IMR-90 (cell line): ENCODE measurements at regions not wholly inside any gene's neighbourhood (a gene's known extent, or its start where the extent isn't known, plus 50 kb on each side); places are given as distances from the start of the nearest gene placed in this dataset.

Experiments used
- ATAC-seq: fragments of 200-7000 bp; cut with Tn5 transposase; 2 replicates; pipeline ENCODE4 v1.9.1; 2020; ENCODE audit warnings: low read depth, mild to moderate bottlenecking, moderate library complexity
- BruUV-seq: library from RNA; stranded (reverse); fragments of 400-500 nt; replicated peaks from 2 replicates; lab custom pipeline; 2021; lab: Mats Ljungman, UMichigan
- CTCF ChIA-PET: fragments of 300-600 bp; formaldehyde crosslinking; extraction: SDS; loops from one replicate; lab custom pipeline; 2021; ENCODE audit warnings: antibody characterized with exemption; lab: Yijun Ruan, JAX
- POLR2A ChIA-PET: fragments of 300-600 bp; sonication (Branson Sonifier 250); formaldehyde crosslinking; loops from one replicate; lab custom pipeline; 2022; ENCODE audit warnings: antibody characterized with exemption; ENCODE audit not compliant: unreplicated experiment; lab: Charles Lee
- DNase-seq: peaks from one replicate; pipeline ENCODE4 v3.0.0; 2013
- H2AFZ ChIP-seq: replicated peaks from 2 replicates; pipeline ENCODE3; 2013; ENCODE audit warnings: low read length, mild to moderate bottlenecking; ENCODE audit not compliant: poor library complexity
- H2AK5ac ChIP-seq: 2 replicates; pipeline ENCODE4 v1.6.1; 2013; ENCODE audit warnings: low read depth, low read length, inconsistent platforms
- H2AK9ac ChIP-seq: replicated peaks from 2 replicates; pipeline ENCODE3; 2013; ENCODE audit warnings: mild to moderate bottlenecking, low read depth, low read length, moderate library complexity; ENCODE audit not compliant: poor library complexity
- H2BK120ac ChIP-seq: 2 replicates; pipeline ENCODE4 v1.6.1; 2013; ENCODE audit warnings: low read depth, low read length, inconsistent platforms
- H2BK15ac ChIP-seq: 3 replicates; pipeline ENCODE4 v1.6.1; 2013; ENCODE audit warnings: low read depth, low read length, inconsistent platforms
- H2BK20ac ChIP-seq: 2 replicates; pipeline ENCODE4 v1.6.1; 2013; ENCODE audit warnings: low read depth, mild to moderate bottlenecking, inconsistent platforms, low read length, moderate library complexity
- H2BK5ac ChIP-seq: 2 replicates; pipeline ENCODE4 v1.6.1; 2013; ENCODE audit warnings: mild to moderate bottlenecking, low read depth, low read length, inconsistent platforms; ENCODE audit not compliant: poor library complexity, severe bottlenecking
- H3K14ac ChIP-seq: replicated peaks from 2 replicates; pipeline ENCODE4 v1.6.1; 2013; ENCODE audit warnings: low read depth, low read length, inconsistent platforms
- H3K18ac ChIP-seq: 2 replicates; pipeline ENCODE4 v1.6.1; 2013; ENCODE audit warnings: low read depth, low read length, control low read depth
- H3K23ac ChIP-seq: 2 replicates; pipeline ENCODE4 v1.6.1; 2013; ENCODE audit warnings: low read depth, low read length, inconsistent platforms
- H3K27ac ChIP-seq: 2 replicates; pipeline ENCODE4 v1.5.1; 2013; ENCODE audit warnings: mild to moderate bottlenecking, control low read depth, low read length; ENCODE audit not compliant: insufficient read depth
- H3K27me3 ChIP-seq: 2 replicates; pipeline ENCODE4 v1.6.1; 2013; ENCODE audit warnings: low read length; ENCODE audit not compliant: control insufficient read depth, insufficient read depth
- H3K36me3 ChIP-seq: 2 replicates; pipeline ENCODE4 v1.6.1; 2013; ENCODE audit warnings: low read length, mixed read lengths; ENCODE audit not compliant: control insufficient read depth, insufficient read depth
- H3K4ac ChIP-seq: 2 replicates; pipeline ENCODE4 v1.6.1; 2013; ENCODE audit warnings: low read depth, low read length, inconsistent platforms
- H3K4me1 ChIP-seq: 2 replicates; pipeline ENCODE4 v1.6.1; 2013; ENCODE audit warnings: low read length, mixed read lengths; ENCODE audit not compliant: control insufficient read depth, insufficient read depth
- H3K4me2 ChIP-seq: 2 replicates; pipeline ENCODE4 v1.6.1; 2013; ENCODE audit warnings: low read depth, mild to moderate bottlenecking, control low read depth, low read length, moderate library complexity
- H3K4me3 ChIP-seq: 2 replicates; pipeline ENCODE4 v1.5.1; 2013; ENCODE audit warnings: low read depth, mild to moderate bottlenecking, control low read depth, low read length, moderate library complexity; ENCODE audit not compliant: insufficient read depth
- H3K56ac ChIP-seq: 2 replicates; pipeline ENCODE4 v1.6.1; 2013; ENCODE audit warnings: low read length, inconsistent platforms; ENCODE audit not compliant: insufficient read depth; ENCODE audit errors: extremely low read depth
- H3K79me1 ChIP-seq, 2 experiments: 2 replicates each; pipeline ENCODE4 v1.6.1; 2013; ENCODE audit warnings: low read length in 2 of 2, inconsistent platforms in 1 of 2, low read depth in 1 of 2
- H3K9ac ChIP-seq: 2 replicates; pipeline ENCODE4 v1.6.1; 2013; ENCODE audit warnings: low read depth, low read length, control low read depth
- H3K9me1 ChIP-seq: 2 replicates; pipeline ENCODE4 v1.6.1; 2013; ENCODE audit warnings: low read length, inconsistent platforms; ENCODE audit not compliant: insufficient read depth
- H3K9me3 ChIP-seq: 2 replicates; pipeline ENCODE4 v1.6.1; 2013; ENCODE audit warnings: low read length; ENCODE audit not compliant: control insufficient read depth, insufficient read depth
- H4K20me1 ChIP-seq: 2 replicates; pipeline ENCODE4 v1.6.1; 2013; ENCODE audit warnings: low read length, inconsistent platforms; ENCODE audit not compliant: insufficient read depth
- H4K5ac ChIP-seq: 2 replicates; pipeline ENCODE4 v1.6.1; 2013; ENCODE audit warnings: mild to moderate bottlenecking, low read depth, low read length, control low read depth
- H4K8ac ChIP-seq, 2 experiments: 2 replicates each; pipeline ENCODE4 v1.6.1; 2013; ENCODE audit warnings: low read depth in 2 of 2, low read length in 2 of 2, control low read depth in 1 of 2, inconsistent platforms in 1 of 2
- H4K91ac ChIP-seq: 2 replicates; pipeline ENCODE4 v1.6.1; 2013; ENCODE audit warnings: low read depth, low read length, inconsistent platforms; ENCODE audit not compliant: insufficient read depth
- BHLHE40 ChIP-seq: fragments of 150-350 bp; IDR thresholded peaks from 2 replicates; pipeline ENCODE4 v1.6.1; 2016; ENCODE audit warnings: mild to moderate bottlenecking, low read depth, low read length
- CEBPB ChIP-seq: IDR thresholded peaks from 2 replicates; pipeline ENCODE4 v1.6.1; 2012; ENCODE audit warnings: low read depth, low read length, improper control_type of control experiment
- CHD1 ChIP-seq: IDR thresholded peaks from 2 replicates; pipeline ENCODE4 v1.6.1; 2012; ENCODE audit warnings: low read depth, low read length, improper control_type of control experiment
- FOS ChIP-seq: fragments of 150-350 bp; IDR thresholded peaks from 2 replicates; pipeline ENCODE4 v1.6.1; 2016; ENCODE audit warnings: low read depth, low read length
- MAZ ChIP-seq: IDR thresholded peaks from 2 replicates; pipeline ENCODE4 v1.6.1; 2012; ENCODE audit warnings: low read depth, mild to moderate bottlenecking, low read length, improper control_type of control experiment, moderate library complexity, borderline replicate concordance
- NFE2L2 ChIP-seq: fragments of 150-350 bp; IDR thresholded peaks from 2 replicates; pipeline ENCODE4 v1.6.1; 2016; ENCODE audit warnings: low read depth, mild to moderate bottlenecking, low read length
- POLR2A ChIP-seq: IDR thresholded peaks from 2 replicates; pipeline ENCODE4 v1.6.1; 2012; ENCODE audit warnings: mild to moderate bottlenecking, low read depth, low read length
- RAD21 ChIP-seq: IDR thresholded peaks from 2 replicates; pipeline ENCODE4 v1.6.1; 2012; ENCODE audit warnings: low read length, improper control_type of control experiment
- RCOR1 ChIP-seq: IDR thresholded peaks from 2 replicates; pipeline ENCODE4 v1.6.1; 2012; ENCODE audit warnings: mild to moderate bottlenecking, low read length, improper control_type of control experiment; ENCODE audit not compliant: insufficient replicate concordance
- RFX5 ChIP-seq: IDR thresholded peaks from 2 replicates; pipeline ENCODE4 v1.8.0; 2012; ENCODE audit warnings: low read depth, mild to moderate bottlenecking, low read length, moderate library complexity
- SMC3 ChIP-seq: fragments of 150-350 bp; IDR thresholded peaks from 2 replicates; pipeline ENCODE4 v1.6.1; 2016; ENCODE audit warnings: low read depth, mild to moderate bottlenecking, antibody characterized with exemption, low read length, moderate library complexity
- WGBS, 2 experiments: methylation state at CpG; one replicate each; pipeline versions ENCODE4 v1.1.5 to v1.1.7; 2013; ENCODE audit warnings: missing lambda C conversion rate in 2 of 2; ENCODE audit not compliant: insufficient read length in 1 of 2; ENCODE audit errors: extremely low coverage in 2 of 2; 5-methylcytosine and 5-hydroxymethylcytosine counted together
- dilution Hi-C: fragments of 300-500 bp; cut with HindIII; formaldehyde crosslinking; loops from one replicate; pipeline ENCODE4 v1.14.3; 2018; ENCODE audit warnings: low sequenced_read_pairs; ENCODE audit not compliant: unreplicated experiment
- in situ Hi-C: fragments of 300-500 bp; cut with MboI; formaldehyde crosslinking; loops from 3 replicates; pipeline ENCODE4 v1.14.3; 2019; ENCODE audit warnings: low sequenced_read_pairs, inconsistent platforms, mixed read lengths
- intact Hi-C: fragments of 100-400 bp; cut with micrococcal nuclease; formaldehyde crosslinking; loops from 2 replicates; pipeline ENCODE4 v1.10.0; 2022
- TF ChIP-seq, protein P1 (sequence below): conservative IDR thresholded peaks from 2 replicates; pipeline ENCODE4 v1.5.1; 2012; ENCODE audit warnings: mild to moderate bottlenecking, low read depth, low read length, improper control_type of control experiment

- Histone ChIP-seq H3K4me1 (no peaks in the 10 kb centered on the region), H3K36me3 (no peaks in the 10 kb centered on the region), H3K27ac (no peak overlapping the region), H2AFZ (no peak overlapping the region), H3K4ac (no peak overlapping the region), H2BK5ac (no peak overlapping the region), H3K23ac (no peak overlapping the region), H2BK15ac (no peak overlapping the region), H4K8ac (no peak overlapping the region), H4K91ac (no peak overlapping the region), H4K5ac (no peak overlapping the region), H3K9me3 (no peaks in the 10 kb centered on the region; the same call in 1 of the 2 replicates), H3K9me1 (no peaks in the 10 kb centered on the region), H4K20me1 (no peaks in the 10 kb centered on the region), H2AK5ac (no peak overlapping the region), H2AK9ac (no peak overlapping the region), H3K27me3 (peaks cover 9% of the 10 kb centered on the region), H2BK20ac (no peak overlapping the region), H3K79me1 (no peaks in the 10 kb centered on the region), H3K18ac (no peak overlapping the region), H2BK120ac (no peak overlapping the region), H3K4me2 (no peak overlapping the region), H3K4me3 (no peak overlapping the region), H3K14ac (no peak overlapping the region), H3K56ac (no peak overlapping the region), H3K9ac (no peak overlapping the region)
- POLR2A ChIA-PET, result no interaction called here
- no TSS peak for BruUV-seq
- ATAC-seq, result peak; percentile 89
- dilution Hi-C loops, result no loop called here
- peak; percentile 63 for DNase-seq
- in situ Hi-C loops, result no loop called here
- CTCF ChIA-PET, result interaction anchor here (0.6 to 1.5 kb wide), 3 partner anchors 10 to 949 kb away, joined by 3 to 6 read pairs (median 4); no protein-coding TSS in a partner anchor
- WGBS, 2 experiments, result no CpG with 5 or more reads among the region's 5 CpGs
- intact Hi-C loops, result loop anchor here (1.0 to 5.0 kb wide), 4 partner anchors 43 to 370 kb away; no protein-coding TSS in a partner anchor
- TF ChIP-seq CHD1 (no peak), BHLHE40 (no peak), RAD21 (peak; percentile 90), RCOR1 (no peak), CEBPB (no peak), POLR2A (no peak), SMC3 (peak; percentile 83), NFE2L2 (no peak), RFX5 (no peak), MAZ (no peak), FOS (no peak)
- TF ChIP-seq, protein P1, sequence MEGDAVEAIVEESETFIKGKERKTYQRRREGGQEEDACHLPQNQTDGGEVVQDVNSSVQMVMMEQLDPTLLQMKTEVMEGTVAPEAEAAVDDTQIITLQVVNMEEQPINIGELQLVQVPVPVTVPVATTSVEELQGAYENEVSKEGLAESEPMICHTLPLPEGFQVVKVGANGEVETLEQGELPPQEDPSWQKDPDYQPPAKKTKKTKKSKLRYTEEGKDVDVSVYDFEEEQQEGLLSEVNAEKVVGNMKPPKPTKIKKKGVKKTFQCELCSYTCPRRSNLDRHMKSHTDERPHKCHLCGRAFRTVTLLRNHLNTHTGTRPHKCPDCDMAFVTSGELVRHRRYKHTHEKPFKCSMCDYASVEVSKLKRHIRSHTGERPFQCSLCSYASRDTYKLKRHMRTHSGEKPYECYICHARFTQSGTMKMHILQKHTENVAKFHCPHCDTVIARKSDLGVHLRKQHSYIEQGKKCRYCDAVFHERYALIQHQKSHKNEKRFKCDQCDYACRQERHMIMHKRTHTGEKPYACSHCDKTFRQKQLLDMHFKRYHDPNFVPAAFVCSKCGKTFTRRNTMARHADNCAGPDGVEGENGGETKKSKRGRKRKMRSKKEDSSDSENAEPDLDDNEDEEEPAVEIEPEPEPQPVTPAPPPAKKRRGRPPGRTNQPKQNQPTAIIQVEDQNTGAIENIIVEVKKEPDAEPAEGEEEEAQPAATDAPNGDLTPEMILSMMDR, result peak; percentile 91
Measured at GRCh38 chr6:137271245-137272183, 52.3 kb upstream of the IFNGR1 start.
